SK-N-SH (cell line): ENCODE measurements at regions not wholly inside any gene's neighbourhood (a gene's known extent, or its start where the extent isn't known, plus 50 kb on each side); places are given as distances from the start of the nearest gene placed in this dataset.

ENCODE experiments used
- FOXM1 ChIP-seq: IDR thresholded peaks from 2 replicates; pipeline ENCODE4 v1.4.0; 2012; ENCODE audit warnings: low read depth, mild to moderate bottlenecking
- JUND ChIP-seq: IDR thresholded peaks from 2 replicates; pipeline ENCODE4 v1.4.0; 2012
- NFIC ChIP-seq: IDR thresholded peaks from 2 replicates; pipeline ENCODE4 v1.4.0; 2012; ENCODE audit warnings: borderline replicate concordance
- TAF1 ChIP-seq: IDR thresholded peaks from 2 replicates; pipeline ENCODE4 v1.6.1; 2012; ENCODE audit warnings: low read depth, mild to moderate bottlenecking, low read length, moderate library complexity, borderline replicate concordance
- TCF12 ChIP-seq: IDR thresholded peaks from 2 replicates; pipeline ENCODE4 v1.4.0; 2012
- TEAD4 ChIP-seq: IDR thresholded peaks from 2 replicates; pipeline ENCODE4 v1.4.0; 2012; ENCODE audit warnings: mild to moderate bottlenecking, borderline replicate concordance; ENCODE audit not compliant: insufficient read depth
- YY1 ChIP-seq: IDR thresholded peaks from 2 replicates; pipeline ENCODE4 v1.4.0; 2012; ENCODE audit warnings: low read depth, mild to moderate bottlenecking
- TF ChIP-seq, protein P1 (sequence below): fragments of 200-600 bp; sonication (generic); IDR thresholded peaks from 2 replicates; pipeline ENCODE4 v1.6.1; 2017; ENCODE audit warnings: antibody characterized with exemption, mild to moderate bottlenecking, moderate library complexity
- TF ChIP-seq, protein P2 (sequence below): IDR thresholded peaks from 2 replicates; pipeline ENCODE4 v1.6.1; 2012; ENCODE audit warnings: mild to moderate bottlenecking, low read depth, low read length, moderate library complexity
- TF ChIP-seq, protein P3 (sequence below): fragments of 150-350 bp; IDR thresholded peaks from 2 replicates; pipeline ENCODE4 v1.6.1; 2017; ENCODE audit warnings: antibody characterized with exemption, low read length, low read depth, borderline replicate concordance
- TF ChIP-seq, protein P4 (sequence below): fragments of 150-350 bp; IDR thresholded peaks from 2 replicates; pipeline ENCODE4 v1.6.1; 2016; ENCODE audit warnings: mild to moderate bottlenecking, low read depth, low read length
- TF ChIP-seq, protein P5 (sequence below): IDR thresholded peaks from 2 replicates; pipeline ENCODE4; 2012
- TF ChIP-seq, protein P6 (sequence below): IDR thresholded peaks from 2 replicates; pipeline ENCODE4 v1.4.0; 2012; ENCODE audit warnings: low read depth

DNA sequence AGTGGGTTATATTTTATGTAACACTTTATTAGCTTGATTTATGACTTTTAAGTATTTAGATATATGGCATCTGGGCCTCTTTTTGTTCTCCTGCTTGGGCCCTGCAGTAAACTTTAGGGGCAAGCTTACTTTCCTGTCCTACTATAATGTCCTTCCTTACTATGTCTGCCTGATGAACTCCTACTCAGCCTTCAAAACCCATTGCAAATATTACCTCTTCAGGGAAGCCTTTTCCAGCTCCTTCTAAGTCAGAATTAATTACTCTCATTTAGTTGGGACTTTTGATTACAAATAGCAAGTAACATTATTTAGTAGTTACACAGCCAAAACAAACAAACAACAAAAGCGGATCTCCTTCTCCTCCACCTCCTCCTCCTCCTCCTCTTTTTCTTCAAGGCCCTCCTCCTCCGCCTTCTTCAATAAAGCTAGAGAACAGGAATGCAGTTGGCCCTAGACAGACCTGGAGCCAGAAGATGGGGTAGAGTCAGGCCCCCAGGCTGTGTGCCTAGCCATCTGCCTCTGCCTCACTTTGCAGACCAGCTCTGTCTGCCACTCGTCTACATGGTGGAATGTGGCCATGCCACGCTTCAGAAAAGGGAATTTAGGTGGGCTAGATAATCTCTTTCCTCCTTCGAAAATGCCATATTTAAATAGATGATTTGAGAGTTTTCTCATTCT lies 301.2 kb downstream of the SP3 start:
- TF ChIP-seq JUND (no peak), TCF12 (no peak), YY1 (no peak), FOXM1 (no peak), TEAD4 (no peak), NFIC (no peak), TAF1 (no peak)
- TF ChIP-seq, protein P1, sequence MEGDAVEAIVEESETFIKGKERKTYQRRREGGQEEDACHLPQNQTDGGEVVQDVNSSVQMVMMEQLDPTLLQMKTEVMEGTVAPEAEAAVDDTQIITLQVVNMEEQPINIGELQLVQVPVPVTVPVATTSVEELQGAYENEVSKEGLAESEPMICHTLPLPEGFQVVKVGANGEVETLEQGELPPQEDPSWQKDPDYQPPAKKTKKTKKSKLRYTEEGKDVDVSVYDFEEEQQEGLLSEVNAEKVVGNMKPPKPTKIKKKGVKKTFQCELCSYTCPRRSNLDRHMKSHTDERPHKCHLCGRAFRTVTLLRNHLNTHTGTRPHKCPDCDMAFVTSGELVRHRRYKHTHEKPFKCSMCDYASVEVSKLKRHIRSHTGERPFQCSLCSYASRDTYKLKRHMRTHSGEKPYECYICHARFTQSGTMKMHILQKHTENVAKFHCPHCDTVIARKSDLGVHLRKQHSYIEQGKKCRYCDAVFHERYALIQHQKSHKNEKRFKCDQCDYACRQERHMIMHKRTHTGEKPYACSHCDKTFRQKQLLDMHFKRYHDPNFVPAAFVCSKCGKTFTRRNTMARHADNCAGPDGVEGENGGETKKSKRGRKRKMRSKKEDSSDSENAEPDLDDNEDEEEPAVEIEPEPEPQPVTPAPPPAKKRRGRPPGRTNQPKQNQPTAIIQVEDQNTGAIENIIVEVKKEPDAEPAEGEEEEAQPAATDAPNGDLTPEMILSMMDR: no peak
- TF ChIP-seq, protein P2, sequence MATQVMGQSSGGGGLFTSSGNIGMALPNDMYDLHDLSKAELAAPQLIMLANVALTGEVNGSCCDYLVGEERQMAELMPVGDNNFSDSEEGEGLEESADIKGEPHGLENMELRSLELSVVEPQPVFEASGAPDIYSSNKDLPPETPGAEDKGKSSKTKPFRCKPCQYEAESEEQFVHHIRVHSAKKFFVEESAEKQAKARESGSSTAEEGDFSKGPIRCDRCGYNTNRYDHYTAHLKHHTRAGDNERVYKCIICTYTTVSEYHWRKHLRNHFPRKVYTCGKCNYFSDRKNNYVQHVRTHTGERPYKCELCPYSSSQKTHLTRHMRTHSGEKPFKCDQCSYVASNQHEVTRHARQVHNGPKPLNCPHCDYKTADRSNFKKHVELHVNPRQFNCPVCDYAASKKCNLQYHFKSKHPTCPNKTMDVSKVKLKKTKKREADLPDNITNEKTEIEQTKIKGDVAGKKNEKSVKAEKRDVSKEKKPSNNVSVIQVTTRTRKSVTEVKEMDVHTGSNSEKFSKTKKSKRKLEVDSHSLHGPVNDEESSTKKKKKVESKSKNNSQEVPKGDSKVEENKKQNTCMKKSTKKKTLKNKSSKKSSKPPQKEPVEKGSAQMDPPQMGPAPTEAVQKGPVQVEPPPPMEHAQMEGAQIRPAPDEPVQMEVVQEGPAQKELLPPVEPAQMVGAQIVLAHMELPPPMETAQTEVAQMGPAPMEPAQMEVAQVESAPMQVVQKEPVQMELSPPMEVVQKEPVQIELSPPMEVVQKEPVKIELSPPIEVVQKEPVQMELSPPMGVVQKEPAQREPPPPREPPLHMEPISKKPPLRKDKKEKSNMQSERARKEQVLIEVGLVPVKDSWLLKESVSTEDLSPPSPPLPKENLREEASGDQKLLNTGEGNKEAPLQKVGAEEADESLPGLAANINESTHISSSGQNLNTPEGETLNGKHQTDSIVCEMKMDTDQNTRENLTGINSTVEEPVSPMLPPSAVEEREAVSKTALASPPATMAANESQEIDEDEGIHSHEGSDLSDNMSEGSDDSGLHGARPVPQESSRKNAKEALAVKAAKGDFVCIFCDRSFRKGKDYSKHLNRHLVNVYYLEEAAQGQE: no peak
- TF ChIP-seq, protein P3, sequence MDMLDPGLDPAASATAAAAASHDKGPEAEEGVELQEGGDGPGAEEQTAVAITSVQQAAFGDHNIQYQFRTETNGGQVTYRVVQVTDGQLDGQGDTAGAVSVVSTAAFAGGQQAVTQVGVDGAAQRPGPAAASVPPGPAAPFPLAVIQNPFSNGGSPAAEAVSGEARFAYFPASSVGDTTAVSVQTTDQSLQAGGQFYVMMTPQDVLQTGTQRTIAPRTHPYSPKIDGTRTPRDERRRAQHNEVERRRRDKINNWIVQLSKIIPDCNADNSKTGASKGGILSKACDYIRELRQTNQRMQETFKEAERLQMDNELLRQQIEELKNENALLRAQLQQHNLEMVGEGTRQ: no peak
- TF ChIP-seq, protein P4, sequence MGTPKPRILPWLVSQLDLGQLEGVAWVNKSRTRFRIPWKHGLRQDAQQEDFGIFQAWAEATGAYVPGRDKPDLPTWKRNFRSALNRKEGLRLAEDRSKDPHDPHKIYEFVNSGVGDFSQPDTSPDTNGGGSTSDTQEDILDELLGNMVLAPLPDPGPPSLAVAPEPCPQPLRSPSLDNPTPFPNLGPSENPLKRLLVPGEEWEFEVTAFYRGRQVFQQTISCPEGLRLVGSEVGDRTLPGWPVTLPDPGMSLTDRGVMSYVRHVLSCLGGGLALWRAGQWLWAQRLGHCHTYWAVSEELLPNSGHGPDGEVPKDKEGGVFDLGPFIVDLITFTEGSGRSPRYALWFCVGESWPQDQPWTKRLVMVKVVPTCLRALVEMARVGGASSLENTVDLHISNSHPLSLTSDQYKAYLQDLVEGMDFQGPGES: no peak
- TF ChIP-seq, protein P5, sequence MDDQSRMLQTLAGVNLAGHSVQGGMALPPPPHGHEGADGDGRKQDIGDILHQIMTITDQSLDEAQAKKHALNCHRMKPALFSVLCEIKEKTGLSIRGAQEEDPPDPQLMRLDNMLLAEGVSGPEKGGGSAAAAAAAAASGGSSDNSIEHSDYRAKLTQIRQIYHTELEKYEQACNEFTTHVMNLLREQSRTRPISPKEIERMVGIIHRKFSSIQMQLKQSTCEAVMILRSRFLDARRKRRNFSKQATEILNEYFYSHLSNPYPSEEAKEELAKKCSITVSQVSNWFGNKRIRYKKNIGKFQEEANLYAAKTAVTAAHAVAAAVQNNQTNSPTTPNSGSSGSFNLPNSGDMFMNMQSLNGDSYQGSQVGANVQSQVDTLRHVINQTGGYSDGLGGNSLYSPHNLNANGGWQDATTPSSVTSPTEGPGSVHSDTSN: no peak
- TF ChIP-seq, protein P6, sequence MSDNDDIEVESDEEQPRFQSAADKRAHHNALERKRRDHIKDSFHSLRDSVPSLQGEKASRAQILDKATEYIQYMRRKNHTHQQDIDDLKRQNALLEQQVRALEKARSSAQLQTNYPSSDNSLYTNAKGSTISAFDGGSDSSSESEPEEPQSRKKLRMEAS: no peak
